ENCODE measurements at regions not wholly inside any gene's neighbourhood (a gene's known extent, or its start where the extent isn't known, plus 50 kb on each side); places are given as distances from the start of the nearest gene placed in this dataset.

DNA sequence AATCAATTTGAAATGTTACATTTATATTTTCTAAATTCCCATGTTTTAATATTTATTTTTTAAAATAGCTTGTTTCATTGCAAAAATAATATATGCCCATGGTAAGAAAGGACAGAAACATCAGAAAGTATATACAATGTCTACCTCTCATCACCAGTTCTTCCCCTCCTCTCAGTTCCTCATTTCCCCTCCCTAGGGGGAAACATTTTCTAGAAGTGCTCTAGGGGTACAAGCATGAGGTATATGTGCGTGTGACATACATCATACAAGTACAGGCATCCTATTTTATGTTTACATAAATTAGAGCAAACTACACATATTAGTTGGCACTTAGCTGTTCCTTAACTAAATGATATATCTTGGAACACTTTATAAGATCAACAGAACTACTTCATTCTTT, 189.3 kb upstream of the VEPH1 start:
- TF ChIP-seq, protein P1, sequence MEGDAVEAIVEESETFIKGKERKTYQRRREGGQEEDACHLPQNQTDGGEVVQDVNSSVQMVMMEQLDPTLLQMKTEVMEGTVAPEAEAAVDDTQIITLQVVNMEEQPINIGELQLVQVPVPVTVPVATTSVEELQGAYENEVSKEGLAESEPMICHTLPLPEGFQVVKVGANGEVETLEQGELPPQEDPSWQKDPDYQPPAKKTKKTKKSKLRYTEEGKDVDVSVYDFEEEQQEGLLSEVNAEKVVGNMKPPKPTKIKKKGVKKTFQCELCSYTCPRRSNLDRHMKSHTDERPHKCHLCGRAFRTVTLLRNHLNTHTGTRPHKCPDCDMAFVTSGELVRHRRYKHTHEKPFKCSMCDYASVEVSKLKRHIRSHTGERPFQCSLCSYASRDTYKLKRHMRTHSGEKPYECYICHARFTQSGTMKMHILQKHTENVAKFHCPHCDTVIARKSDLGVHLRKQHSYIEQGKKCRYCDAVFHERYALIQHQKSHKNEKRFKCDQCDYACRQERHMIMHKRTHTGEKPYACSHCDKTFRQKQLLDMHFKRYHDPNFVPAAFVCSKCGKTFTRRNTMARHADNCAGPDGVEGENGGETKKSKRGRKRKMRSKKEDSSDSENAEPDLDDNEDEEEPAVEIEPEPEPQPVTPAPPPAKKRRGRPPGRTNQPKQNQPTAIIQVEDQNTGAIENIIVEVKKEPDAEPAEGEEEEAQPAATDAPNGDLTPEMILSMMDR (IDR thresholded peaks at IDR 0.05) = no peak
- TF ChIP-seq POLR2A (IDR thresholded peaks at IDR 0.05) = no peak
